OCI-LY7 (cell line): ENCODE measurements at regions not wholly inside any gene's neighbourhood (a gene's known extent, or its start where the extent isn't known, plus 50 kb on each side); places are given as distances from the start of the nearest gene placed in this dataset.

Experiments
- BruUV-seq: library from RNA; stranded (reverse); fragments of 400-500 nt; replicated peaks from 2 replicates; lab custom pipeline; 2021; lab: Mats Ljungman, UMichigan
- CTCF ChIA-PET: fragments of 300-600 bp; sonication (Branson Sonifier 250); formaldehyde crosslinking; loops from one replicate; lab custom pipeline; 2022; ENCODE audit warnings: antibody characterized with exemption; ENCODE audit not compliant: unreplicated experiment; lab: Charles Lee
- POLR2A ChIA-PET: fragments of 300-600 bp; sonication (Branson Sonifier 250); formaldehyde crosslinking; loops from one replicate; lab custom pipeline; 2022; ENCODE audit warnings: antibody characterized with exemption; lab: Charles Lee
- DNase-seq: peaks from one replicate; pipeline ENCODE4 v3.0.0-alpha.2; 2015; ENCODE audit warnings: low spot score
- H2AFZ ChIP-seq: fragments of 200-600 bp; sonication (generic), shearing (Covaris generic); 2 replicates; pipeline ENCODE4 v1.6.1; 2014; ENCODE audit warnings: mild to moderate bottlenecking, antibody characterized with exemption, low read length, moderate library complexity
- H3K27ac ChIP-seq: fragments of 200-600 bp; sonication (generic); 2 replicates; pipeline ENCODE4 v1.5.1; 2014; ENCODE audit warnings: mixed run types, low read depth, mild to moderate bottlenecking, moderate library complexity, low read length, inconsistent platforms; ENCODE audit not compliant: poor library complexity, severe bottlenecking
- H3K36me3 ChIP-seq: fragments of 200-600 bp; sonication (generic); 2 replicates; pipeline ENCODE4 v1.6.1; 2014; ENCODE audit warnings: mild to moderate bottlenecking, antibody characterized with exemption, low read length, moderate library complexity, mixed read lengths; ENCODE audit not compliant: insufficient read depth
- H3K4me1 ChIP-seq: fragments of 200-600 bp; sonication (generic); 2 replicates; pipeline ENCODE4 v1.5.1; 2014; ENCODE audit warnings: mild to moderate bottlenecking, low read length; ENCODE audit not compliant: insufficient read depth, poor library complexity, severe bottlenecking
- H3K4me2 ChIP-seq: fragments of 200-600 bp; sonication (generic); 2 replicates; pipeline ENCODE4 v1.6.1; 2014; ENCODE audit warnings: mild to moderate bottlenecking, low read length
- H3K4me3 ChIP-seq: fragments of 200-600 bp; sonication (generic); 2 replicates; pipeline ENCODE4 v1.5.1; 2014; ENCODE audit warnings: mild to moderate bottlenecking, low read depth, low read length; ENCODE audit not compliant: poor library complexity, severe bottlenecking
- H3K79me2 ChIP-seq: fragments of 200-600 bp; sonication (generic); 2 replicates; pipeline ENCODE4 v1.6.1; 2016; ENCODE audit warnings: low read depth, mild to moderate bottlenecking, low read length, moderate library complexity, mixed read lengths; ENCODE audit not compliant: insufficient read depth
- H3K9me2 ChIP-seq: fragments of 200-600 bp; sonication (generic); 2 replicates; pipeline ENCODE4 v1.6.1; 2016; ENCODE audit warnings: mild to moderate bottlenecking, low read length, mixed read lengths; ENCODE audit not compliant: insufficient read depth
- H3K9me3 ChIP-seq: fragments of 200-600 bp; sonication (generic); 2 replicates; pipeline ENCODE4 v1.6.1; 2014; ENCODE audit warnings: mild to moderate bottlenecking, mixed run types, low read length, mixed read lengths
- H4K20me1 ChIP-seq: fragments of 200-600 bp; sonication (generic); 2 replicates; pipeline ENCODE4 v1.6.1; 2014; ENCODE audit warnings: mild to moderate bottlenecking, antibody characterized with exemption, low read length, moderate library complexity, mixed read lengths; ENCODE audit not compliant: insufficient read depth
- EZH2phosphoT487 ChIP-seq: fragments of 200-600 bp; sonication (generic); IDR thresholded peaks from 2 replicates; pipeline ENCODE4 v1.6.1; 2018; ENCODE audit warnings: low read depth, borderline replicate concordance, mild to moderate bottlenecking, mixed run types, antibody characterized with exemption, low read length, moderate library complexity, mixed read lengths
- intact Hi-C: fragments of 100-400 bp; cut with micrococcal nuclease; formaldehyde crosslinking; loops from one replicate; pipeline ENCODE4 v1.10.0; 2022; ENCODE audit not compliant: unreplicated experiment
- TF ChIP-seq, protein P1 (sequence below): fragments of 200-600 bp; sonication (generic); conservative IDR thresholded peaks from 2 replicates; pipeline ENCODE4 v1.5.1; 2014; ENCODE audit warnings: mild to moderate bottlenecking, antibody characterized with exemption, low read length, moderate library complexity, mixed read lengths

- Histone ChIP-seq H3K27ac (no peak overlapping the region), H3K4me2 (no peak overlapping the region), H3K9me3 (no peaks in the 10 kb centered on the region), H3K79me2 (no peaks in the 10 kb centered on the region), H4K20me1 (no peaks in the 10 kb centered on the region), H3K4me3 (no peak overlapping the region), H3K36me3 (no peaks in the 10 kb centered on the region), H3K9me2 (no peaks in the 10 kb centered on the region), H3K4me1 (no peaks in the 10 kb centered on the region), H2AFZ (no peak overlapping the region)
- ChIA-PET CTCF (no interaction called here), POLR2A (interaction anchor here (0.8 kb wide), 1 partner anchor 10 kb away, joined by 4 read pairs; no protein-coding TSS in a partner anchor)
- TF ChIP-seq, protein P1, sequence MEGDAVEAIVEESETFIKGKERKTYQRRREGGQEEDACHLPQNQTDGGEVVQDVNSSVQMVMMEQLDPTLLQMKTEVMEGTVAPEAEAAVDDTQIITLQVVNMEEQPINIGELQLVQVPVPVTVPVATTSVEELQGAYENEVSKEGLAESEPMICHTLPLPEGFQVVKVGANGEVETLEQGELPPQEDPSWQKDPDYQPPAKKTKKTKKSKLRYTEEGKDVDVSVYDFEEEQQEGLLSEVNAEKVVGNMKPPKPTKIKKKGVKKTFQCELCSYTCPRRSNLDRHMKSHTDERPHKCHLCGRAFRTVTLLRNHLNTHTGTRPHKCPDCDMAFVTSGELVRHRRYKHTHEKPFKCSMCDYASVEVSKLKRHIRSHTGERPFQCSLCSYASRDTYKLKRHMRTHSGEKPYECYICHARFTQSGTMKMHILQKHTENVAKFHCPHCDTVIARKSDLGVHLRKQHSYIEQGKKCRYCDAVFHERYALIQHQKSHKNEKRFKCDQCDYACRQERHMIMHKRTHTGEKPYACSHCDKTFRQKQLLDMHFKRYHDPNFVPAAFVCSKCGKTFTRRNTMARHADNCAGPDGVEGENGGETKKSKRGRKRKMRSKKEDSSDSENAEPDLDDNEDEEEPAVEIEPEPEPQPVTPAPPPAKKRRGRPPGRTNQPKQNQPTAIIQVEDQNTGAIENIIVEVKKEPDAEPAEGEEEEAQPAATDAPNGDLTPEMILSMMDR, result no peak
- TF ChIP-seq EZH2phosphoT487, result no peak
- intact Hi-C loops, result no loop called here
- BruUV-seq, result no TSS peak
- DNase-seq, result no peak
Measured at GRCh38 chr5:84816746-84817547, 432.3 kb upstream of the EDIL3 start.

GRCh38 chr5:84816160-84816559 is 431.5 kb upstream of the EDIL3 start:
- Histone ChIP-seq H3K9me3 (no peaks in the 10 kb centered on the region), H3K4me1 (no peaks in the 10 kb centered on the region), H3K9me2 (no peaks in the 10 kb centered on the region), H3K4me2 (no peak overlapping the region), H4K20me1 (no peaks in the 10 kb centered on the region), H3K36me3 (no peaks in the 10 kb centered on the region), H3K27ac (no peak overlapping the region), H2AFZ (no peak overlapping the region), H3K79me2 (no peaks in the 10 kb centered on the region), H3K4me3 (no peak overlapping the region)
- BruUV-seq, result no TSS peak
- ChIA-PET POLR2A (no interaction called here), CTCF (no interaction called here)
- TF ChIP-seq, protein P1, result no peak
- TF ChIP-seq EZH2phosphoT487, result no peak
- DNase-seq, result no peak
- intact Hi-C loops, result no loop called here

GRCh38 chr5:84805473-84805872 is 420.8 kb upstream of the EDIL3 start:
- ChIA-PET CTCF (no interaction called here), POLR2A (interaction anchor here (0.6 kb wide), 1 partner anchor 11 kb away, joined by 3 read pairs; no protein-coding TSS in a partner anchor)
- Histone ChIP-seq H3K79me2 (no peaks in the 10 kb centered on the region), H3K36me3 (no peaks in the 10 kb centered on the region), H4K20me1 (no peaks in the 10 kb centered on the region), H3K4me2 (no peak overlapping the region), H3K27ac (no peak overlapping the region), H3K4me3 (no peak overlapping the region), H2AFZ (no peak overlapping the region), H3K9me3 (no peaks in the 10 kb centered on the region), H3K9me2 (no peaks in the 10 kb centered on the region), H3K4me1 (no peaks in the 10 kb centered on the region)
- intact Hi-C loops, result no loop called here
- no TSS peak for BruUV-seq
- TF ChIP-seq EZH2phosphoT487, result no peak
- TF ChIP-seq, protein P1, result no peak
- DNase-seq, result no peak
